Endothelial cell of umbilical vein (primary cell): ENCODE measurements at regions not wholly inside any gene's neighbourhood (a gene's known extent, or its start where the extent isn't known, plus 50 kb on each side); places are given as distances from the start of the nearest gene placed in this dataset.

Experiments
- BruUV-seq: library from RNA; stranded (reverse); fragments of 400-500 nt; replicated peaks from 2 replicates; lab custom pipeline; 2021; lab: Mats Ljungman, UMichigan
- CTCF ChIA-PET: fragments of 300-600, 350-600 bp; sonication (Branson Sonifier 250); formaldehyde crosslinking; loops from one replicate; lab custom pipeline; 2021; ENCODE audit warnings: antibody characterized with exemption, inconsistent platforms; lab: Charles Lee
- POLR2A ChIA-PET: fragments of 300-600, 350-600 bp; sonication (Branson Sonifier 250); formaldehyde crosslinking; loops from one replicate; lab custom pipeline; 2021; ENCODE audit warnings: antibody characterized with exemption, inconsistent platforms; lab: Charles Lee
- DNase-seq: peaks from one replicate; pipeline ENCODE4 v3.0.0-alpha.2; 2011; ENCODE audit warnings: low read depth, low spot score
- FAIRE-seq: peaks from 2 replicates; lab custom pipeline; 2011; peaks lifted over from hg19 to GRCh38; lab: Jason Lieb, UNC
- H2AFZ ChIP-seq: 2 replicates; pipeline ENCODE4 v1.6.0; 2012; ENCODE audit warnings: low read depth, low read length, control low read depth, inconsistent platforms
- H3K27ac ChIP-seq: 2 replicates; pipeline ENCODE4 v1.5.1; 2011; ENCODE audit warnings: low read depth, mild to moderate bottlenecking, control low read depth, low read length, moderate library complexity; ENCODE audit not compliant: insufficient read depth
- H3K27me3 ChIP-seq, 2 experiments: 2 replicates each; pipeline versions ENCODE4 v1.6.0 to v1.6.1; 2011; ENCODE audit warnings: low read length in 2 of 2, mixed read lengths in 1 of 2; ENCODE audit not compliant: control insufficient read depth in 2 of 2, insufficient read depth in 2 of 2
- H3K36me3 ChIP-seq, 2 experiments: 2 replicates in 1 of 2; 3 replicates in 1 of 2; pipeline ENCODE4 v1.5.1; 2011; ENCODE audit warnings: low read length in 2 of 2, mild to moderate bottlenecking in 1 of 2, moderate library complexity in 1 of 2; ENCODE audit not compliant: control insufficient read depth in 2 of 2, insufficient read depth in 2 of 2; ENCODE audit errors: extremely low read depth in 1 of 2
- H3K4me1 ChIP-seq: 3 replicates; pipeline ENCODE4 v1.5.1; 2011; ENCODE audit warnings: mild to moderate bottlenecking, low read length; ENCODE audit not compliant: control insufficient read depth, insufficient read depth; ENCODE audit errors: extremely low read depth
- H3K4me2 ChIP-seq: 2 replicates; pipeline ENCODE4 v1.6.1; 2011; ENCODE audit warnings: low read length, control low read depth, mixed read lengths; ENCODE audit not compliant: insufficient read depth
- H3K4me3 ChIP-seq, 3 experiments: fragments of 200-600 bp in 1 of 3; sonication (generic), shearing (Covaris generic) in 1 of 3; replicated peaks in 1 of 3; 2 replicates each; pipeline ENCODE4 v1.5.1; 2011 to 2016; ENCODE audit warnings: control low read depth in 3 of 3, low read length in 3 of 3, mild to moderate bottlenecking in 2 of 3, inconsistent platforms in 1 of 3, low read depth in 1 of 3, moderate library complexity in 1 of 3; ENCODE audit not compliant: insufficient read depth in 1 of 3
- H3K79me2 ChIP-seq: 2 replicates; pipeline ENCODE4 v1.6.0; 2012; ENCODE audit warnings: low read length, inconsistent platforms; ENCODE audit not compliant: control insufficient read depth, insufficient read depth
- H3K9ac ChIP-seq: replicated peaks from 2 replicates; pipeline ENCODE3; 2011; ENCODE audit warnings: low read length, control low read depth; ENCODE audit not compliant: insufficient read depth; ENCODE audit errors: extremely low read depth
- H3K9me1 ChIP-seq: replicated peaks from 3 replicates; pipeline ENCODE4 v1.6.0; 2011; ENCODE audit warnings: mild to moderate bottlenecking, low read length; ENCODE audit not compliant: control insufficient read depth, insufficient read depth; ENCODE audit errors: extremely low read depth
- H3K9me3 ChIP-seq: replicated peaks from 2 replicates; pipeline ENCODE4 v1.5.1; 2012; ENCODE audit warnings: low read length, inconsistent platforms; ENCODE audit not compliant: control insufficient read depth, insufficient read depth
- H4K20me1 ChIP-seq: replicated peaks from 2 replicates; pipeline ENCODE3; 2011; ENCODE audit warnings: mild to moderate bottlenecking, low read length; ENCODE audit not compliant: control insufficient read depth, insufficient read depth; ENCODE audit errors: extremely low read depth
- CTCF ChIP-seq, 2 donors: IDR thresholded peaks; 1 replicate in 1 of 2; 2 replicates in 1 of 2; pipeline ENCODE4 v1.5.1; 2011; ENCODE audit warnings: low read length in 2 of 2, mild to moderate bottlenecking in 2 of 2, moderate library complexity in 2 of 2, control low read depth in 1 of 2, inconsistent platforms in 1 of 2, low read depth in 1 of 2; ENCODE audit not compliant: insufficient read depth in 1 of 2; ENCODE audit errors: extremely low read depth in 1 of 2
- EZH2 ChIP-seq: IDR thresholded peaks from 2 replicates; pipeline ENCODE4 v1.6.1; 2012; ENCODE audit warnings: borderline replicate concordance, low read depth, mild to moderate bottlenecking, moderate library complexity, low read length, inconsistent platforms; ENCODE audit not compliant: severe bottlenecking
- FOS ChIP-seq: IDR thresholded peaks from 2 replicates; pipeline ENCODE4 v1.6.1; 2011; ENCODE audit warnings: mild to moderate bottlenecking, low read length, moderate library complexity, borderline replicate concordance; ENCODE audit not compliant: insufficient read depth
- GATA2 ChIP-seq: IDR thresholded peaks from 2 replicates; pipeline ENCODE4 v1.7.0; 2011; ENCODE audit warnings: low read depth, mild to moderate bottlenecking, moderate library complexity, mixed read lengths, low read length; ENCODE audit not compliant: insufficient read length, insufficient read depth
- JUN ChIP-seq: IDR thresholded peaks from 2 replicates; pipeline ENCODE4 v1.6.1; 2011; ENCODE audit warnings: borderline replicate concordance, low read depth; ENCODE audit not compliant: insufficient read length, insufficient read depth
- MAX ChIP-seq: IDR thresholded peaks from 2 replicates; pipeline ENCODE4 v1.6.1; 2011; ENCODE audit not compliant: insufficient read depth, insufficient read length
- MYC ChIP-seq: IDR thresholded peaks from one replicate; pipeline ENCODE4 v1.6.1; 2011; ENCODE audit warnings: mild to moderate bottlenecking, low read depth, low read length
- POLR2A ChIP-seq: IDR thresholded peaks from 2 replicates; pipeline ENCODE4 v1.6.1; 2012; ENCODE audit warnings: low read depth, mild to moderate bottlenecking, control low read depth, low read length
- POLR2AphosphoS5 ChIP-seq: IDR thresholded peaks from 2 replicates; pipeline ENCODE4 v1.6.1; 2012; ENCODE audit warnings: low read depth, mild to moderate bottlenecking, control low read depth, low read length, moderate library complexity; ENCODE audit not compliant: insufficient read depth
- dilution Hi-C: fragments of 300-500 bp; cut with MboI; formaldehyde crosslinking; loops from one replicate; pipeline ENCODE4 v1.15.0; 2019; ENCODE audit warnings: low sequenced_read_pairs; ENCODE audit not compliant: extremely low pct_ligation_motif_present
- intact Hi-C: fragments of 100-400 bp; cut with micrococcal nuclease; formaldehyde crosslinking; loops from one replicate; pipeline ENCODE4 v1.10.0; 2022

GRCh38 chr11:25737071-25737675 is 594.8 kb upstream of the ANO3 start:
- no peak for TF ChIP-seq FOS
- no peak for TF ChIP-seq CTCF (IDR thresholded peaks at IDR 0.05; ENCODE audit: extremely low read depth in 1 of 2, insufficient read depth in 1 of 2, low read depth in 1 of 2, low read length in 2 of 2)
- no peak for TF ChIP-seq EZH2
- no peak for TF ChIP-seq GATA2
- no peak for TF ChIP-seq POLR2A
- no peak for TF ChIP-seq MAX
- TF ChIP-seq POLR2AphosphoS5 = no peak
- no peak for TF ChIP-seq MYC
- TF ChIP-seq JUN = no peak
- Histone ChIP-seq H4K20me1 (no peaks in the 10 kb centered on the region), H3K4me2 (no peak overlapping the region), H3K27ac (no peak overlapping the region), H3K9me1 (no peaks in the 10 kb centered on the region), H3K36me3 (no peaks in the 10 kb centered on the region), H3K9ac (no peak overlapping the region), H3K9me3 (no peaks in the 10 kb centered on the region), H3K4me3 (no peak overlapping the region), H3K79me2 (no peaks in the 10 kb centered on the region), H3K27me3 (no peaks in the 10 kb centered on the region), H3K4me1 (no peaks in the 10 kb centered on the region), H2AFZ (no peak overlapping the region)
- intact Hi-C loops = no loop called here
- CTCF ChIA-PET = no interaction called here
- POLR2A ChIA-PET = no interaction called here
- dilution Hi-C loops = no loop called here
- no TSS peak for BruUV-seq
- DNase-seq (no peak), FAIRE-seq (no peak)
